Epithelial cell of proximal tubule (primary cell): ENCODE measurements at regions not wholly inside any gene's neighbourhood (a gene's known extent, or its start where the extent isn't known, plus 50 kb on each side); places are given as distances from the start of the nearest gene placed in this dataset.

Experiments
- DNase-seq: peaks from one replicate; pipeline ENCODE4 v3.0.0-alpha.2; 2011; ENCODE audit warnings: low read depth
- H3K4me3 ChIP-seq: 2 replicates; pipeline ENCODE4 v1.5.1; 2011; ENCODE audit warnings: low read depth, mild to moderate bottlenecking, low read length
- CTCF ChIP-seq: conservative IDR thresholded peaks from 2 replicates; pipeline ENCODE4 v1.5.1; 2012; ENCODE audit warnings: low read depth, mild to moderate bottlenecking, low read length

DNA sequence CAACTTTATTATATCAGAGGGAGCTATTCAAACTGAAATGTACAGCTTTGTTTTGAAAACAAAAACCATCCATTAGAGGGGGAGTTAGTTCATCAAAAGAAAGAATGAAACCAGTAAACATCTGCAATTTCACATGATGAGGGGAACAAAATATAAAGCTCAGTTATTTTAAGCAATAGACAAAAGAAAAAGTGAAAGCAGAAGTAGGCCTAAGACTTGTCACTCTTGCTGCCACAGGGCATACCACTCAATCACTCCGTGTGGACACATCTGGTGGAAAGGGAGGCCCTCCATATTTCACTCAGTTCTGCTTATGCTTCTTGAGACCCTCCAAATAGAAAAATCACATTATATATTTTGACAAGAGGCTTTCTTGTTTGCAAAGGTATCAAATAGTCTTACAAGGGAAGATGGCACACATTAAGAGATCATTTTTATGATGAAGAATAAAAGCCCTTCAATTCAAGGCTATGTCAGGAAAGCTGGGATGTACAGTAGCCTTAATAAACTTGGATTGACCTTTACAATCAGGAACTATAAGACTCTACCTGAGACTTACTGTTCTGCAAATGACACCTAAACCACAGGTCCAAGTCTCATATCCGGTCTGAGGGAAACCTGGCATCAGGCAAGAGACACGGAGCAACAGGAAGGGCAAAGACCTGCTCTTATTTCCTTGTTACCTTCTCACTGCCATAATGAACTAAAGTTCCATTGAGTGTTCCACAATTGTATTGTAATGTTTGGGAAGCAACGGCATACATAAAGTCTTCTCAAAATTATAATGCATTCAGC, 222.5 kb upstream of the GRIP1 start:
- no peak for TF ChIP-seq CTCF
- H3K4me3 ChIP-seq: no peak overlapping the region
- no peak for DNase-seq

- no peak for DNase-seq
- no peak for TF ChIP-seq CTCF
- H3K4me3 ChIP-seq: no peak overlapping the region
Observed at GRCh38 chr12:66902020-66902419, 223.1 kb upstream of the GRIP1 start.

- no peak overlapping the region for H3K4me3 ChIP-seq
- TF ChIP-seq CTCF: peak; percentile 30
- no peak for DNase-seq
Observed at GRCh38 chr12:66903782-66904396, 225.0 kb upstream of the GRIP1 start.

- no peak for TF ChIP-seq CTCF
- no peak overlapping the region for H3K4me3 ChIP-seq
- no peak for DNase-seq
Observed at GRCh38 chr12:66905201-66905600, 226.3 kb upstream of the GRIP1 start.

- DNase-seq: no peak
- TF ChIP-seq CTCF: no peak
- H3K4me3 ChIP-seq: no peak overlapping the region
Observed at GRCh38 chr12:66910366-66910974, 231.6 kb upstream of the GRIP1 start.

DNA sequence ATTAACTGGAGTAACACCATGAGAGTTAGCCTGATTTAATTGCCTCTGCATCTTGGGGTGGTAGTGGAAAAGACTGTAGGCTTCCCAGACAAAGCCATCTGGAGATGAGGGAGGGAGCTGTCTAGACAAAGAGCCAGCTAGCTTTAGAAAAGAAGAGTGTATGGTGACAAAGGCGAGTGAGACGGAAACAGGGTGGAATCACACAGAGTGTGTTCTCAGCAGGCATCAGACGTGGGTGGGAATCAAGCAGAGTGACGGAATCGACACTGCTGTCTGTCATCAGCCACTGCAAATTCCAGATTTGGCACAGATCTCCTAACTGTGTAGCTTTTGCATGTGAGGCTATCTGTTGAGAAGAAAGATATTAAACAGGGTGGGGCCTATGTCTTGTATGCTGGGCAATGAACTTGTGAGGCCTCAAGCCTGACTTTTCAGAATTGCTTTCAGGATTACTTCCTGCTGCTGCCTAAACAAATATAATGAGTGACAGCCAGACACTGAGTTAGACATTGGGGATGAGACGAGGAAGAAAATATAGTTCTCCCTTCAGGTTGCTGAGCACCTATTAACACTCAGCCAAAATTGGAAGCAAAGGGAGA, 236.5 kb upstream of the GRIP1 start:
- H3K4me3 ChIP-seq: no peak overlapping the region
- no peak for DNase-seq
- TF ChIP-seq CTCF: no peak
